AG04449 (cell line): ENCODE measurements at regions not wholly inside any gene's neighbourhood (a gene's known extent, or its start where the extent isn't known, plus 50 kb on each side); places are given as distances from the start of the nearest gene placed in this dataset.
"Not testable (repeated sequence)": the region's sequence is repeated elsewhere in the genome, so short reads cannot be mapped to it uniquely, and the experiment has no call there.

Experiments used
- CTCF ChIA-PET: fragments of 350-600 bp; formaldehyde crosslinking; extraction: SDS; loops from one replicate; lab custom pipeline; 2021; ENCODE audit warnings: antibody characterized with exemption; lab: Yijun Ruan, JAX
- POLR2A ChIA-PET: fragments of 400-600, 350-600 bp; formaldehyde crosslinking; extraction: SDS; loops from one replicate; lab custom pipeline; 2020; ENCODE audit warnings: antibody characterized with exemption, inconsistent platforms; lab: Yijun Ruan, JAX
- DNase-seq: peaks from one replicate; pipeline ENCODE4 v3.0.0-alpha.2; 2010; ENCODE audit warnings: low read depth, low spot score
- H3K4me3 ChIP-seq: 2 replicates; pipeline ENCODE4 v1.5.1; 2011; ENCODE audit warnings: low read depth, mild to moderate bottlenecking, control low read depth, low read length
- CTCF ChIP-seq: IDR thresholded peaks from one replicate; pipeline ENCODE4 v1.5.1; 2011; ENCODE audit warnings: mild to moderate bottlenecking, moderate library complexity, low read length, control low read depth, inconsistent platforms; ENCODE audit not compliant: insufficient read depth; ENCODE audit errors: missing control alignments

DNA sequence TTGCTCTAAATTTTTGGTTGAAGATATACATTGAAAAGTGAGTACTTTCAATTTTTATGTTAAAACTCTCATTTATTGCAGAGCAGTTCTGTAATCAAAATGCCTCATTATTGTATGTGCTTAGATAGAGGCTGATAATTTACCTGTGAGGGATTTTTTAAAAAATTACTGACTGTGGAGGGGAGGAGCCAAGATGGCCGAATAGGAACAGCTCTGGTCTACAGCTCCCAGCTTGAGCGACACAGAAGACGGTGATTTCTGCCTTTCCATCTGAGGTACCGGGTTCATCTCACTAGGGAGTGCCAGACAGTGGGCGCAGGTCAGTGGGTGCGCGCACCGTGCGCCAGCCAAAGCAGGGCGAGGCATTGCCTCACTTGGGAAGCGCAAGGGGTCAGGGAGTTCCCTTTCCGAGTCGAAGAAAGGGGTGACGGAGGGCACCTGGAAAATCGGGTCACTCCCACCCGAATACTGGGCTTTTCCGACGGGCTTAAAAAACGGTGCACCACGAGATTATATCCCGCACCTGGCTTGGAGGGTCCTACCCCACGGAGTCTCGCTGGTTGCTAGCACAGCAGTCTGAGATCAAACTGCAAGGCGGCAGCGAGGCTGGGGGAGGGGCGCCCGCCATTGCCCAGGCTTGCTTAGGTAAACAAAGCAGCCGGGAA is 89.4 kb downstream of the DDX11 start:
- CTCF ChIA-PET, POLR2A ChIA-PET, H3K4me3 ChIP-seq, DNase-seq: not testable (repeated sequence)

- CTCF ChIA-PET, POLR2A ChIA-PET, H3K4me3 ChIP-seq, DNase-seq: not testable (repeated sequence)
Observed at GRCh38 chr12:31174293-31174692, 100.6 kb downstream of the DDX11 start.

GRCh38 chr12:31177514-31177913 is 103.9 kb downstream of the DDX11 start:
- POLR2A ChIA-PET, DNase-seq, CTCF ChIA-PET, H3K4me3 ChIP-seq: not testable (repeated sequence)

- DNase-seq, POLR2A ChIA-PET, H3K4me3 ChIP-seq, CTCF ChIA-PET: not testable (repeated sequence)
Observed at GRCh38 chr12:31178875-31179274, 105.2 kb downstream of the DDX11 start.

DNA sequence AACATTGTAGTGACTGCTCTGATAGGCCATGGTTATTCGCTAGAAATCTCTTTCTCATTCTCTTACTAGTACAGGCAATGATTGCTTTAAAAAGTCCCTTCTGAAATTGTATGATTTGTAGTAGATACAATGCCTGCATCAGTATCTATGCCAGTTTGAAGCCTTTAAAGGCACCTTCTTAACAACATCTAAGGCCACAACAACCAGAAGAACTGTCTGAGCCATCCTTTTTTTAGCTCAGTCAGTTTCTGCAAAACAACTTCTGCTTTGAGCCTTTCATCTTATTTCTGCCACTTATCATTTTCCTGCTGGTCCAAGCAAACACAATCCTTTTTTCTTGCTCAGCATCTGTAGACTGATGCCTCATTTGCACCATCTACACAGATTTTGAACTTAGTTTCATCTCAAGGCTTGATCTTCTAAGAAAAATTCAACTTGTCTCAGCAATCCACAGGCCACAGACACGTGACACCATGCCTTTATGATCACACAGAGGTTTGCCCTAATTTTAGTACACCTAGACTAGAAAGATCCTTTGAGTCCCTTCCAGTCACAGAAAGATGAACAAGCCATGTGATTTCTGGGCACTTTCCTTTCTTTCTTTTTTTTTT is 106.1 kb downstream of the DDX11 start:
- POLR2A ChIA-PET, CTCF ChIA-PET, H3K4me3 ChIP-seq, DNase-seq: not testable (repeated sequence)

GRCh38 chr12:31182571-31182970 is 108.9 kb downstream of the DDX11 start:
- POLR2A ChIA-PET, CTCF ChIA-PET, H3K4me3 ChIP-seq, DNase-seq: not testable (repeated sequence)

DNA sequence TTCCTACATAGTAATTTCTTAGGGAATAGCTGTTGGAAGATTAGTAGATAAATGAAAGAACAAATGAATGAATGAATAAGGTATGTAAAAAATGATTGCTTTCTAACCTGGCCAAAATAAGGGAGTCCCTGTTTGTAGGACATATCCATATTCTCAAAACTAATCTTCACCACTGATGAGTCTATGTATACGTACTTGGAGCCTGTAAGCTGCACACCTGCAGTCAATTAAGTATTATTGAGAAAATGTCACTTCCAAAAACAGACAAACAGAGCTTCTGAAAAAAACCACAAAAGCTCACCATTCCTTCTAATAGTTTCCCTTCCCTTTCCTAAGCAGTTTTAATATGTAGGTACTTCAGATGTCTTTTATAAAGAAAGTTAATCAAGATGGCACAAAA is 109.4 kb downstream of the DDX11 start:
- CTCF ChIA-PET, H3K4me3 ChIP-seq, DNase-seq, POLR2A ChIA-PET: not testable (repeated sequence)

DNA sequence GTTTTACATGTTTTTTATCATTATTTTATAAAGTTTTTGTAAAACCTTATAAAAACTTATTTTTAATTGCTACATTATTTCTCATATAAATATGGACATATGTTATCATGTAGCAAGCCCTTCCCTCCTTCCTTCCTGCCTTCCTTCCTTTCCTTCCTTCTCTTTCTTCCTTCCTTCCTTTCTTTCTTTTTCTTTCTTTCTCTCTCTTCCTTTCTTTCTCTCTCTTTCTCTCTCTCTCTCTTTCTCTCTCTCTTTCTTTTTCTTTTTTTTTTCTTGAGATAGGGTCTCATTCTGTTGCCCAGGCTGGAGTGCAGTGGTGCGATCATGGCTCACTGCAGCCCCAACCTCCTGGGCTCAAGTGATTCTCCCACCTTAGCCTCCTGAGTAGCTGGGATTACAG is 110.2 kb downstream of the DDX11 start:
- DNase-seq, H3K4me3 ChIP-seq, POLR2A ChIA-PET, CTCF ChIA-PET: not testable (repeated sequence)

GRCh38 chr12:31184667-31185066 is 111.0 kb downstream of the DDX11 start:
- CTCF ChIA-PET, DNase-seq, POLR2A ChIA-PET, H3K4me3 ChIP-seq: not testable (repeated sequence)

- DNase-seq, CTCF ChIA-PET, POLR2A ChIA-PET: not testable (repeated sequence)
Observed at GRCh38 chr12:31192689-31193088, 119.0 kb downstream of the DDX11 start.

DNA sequence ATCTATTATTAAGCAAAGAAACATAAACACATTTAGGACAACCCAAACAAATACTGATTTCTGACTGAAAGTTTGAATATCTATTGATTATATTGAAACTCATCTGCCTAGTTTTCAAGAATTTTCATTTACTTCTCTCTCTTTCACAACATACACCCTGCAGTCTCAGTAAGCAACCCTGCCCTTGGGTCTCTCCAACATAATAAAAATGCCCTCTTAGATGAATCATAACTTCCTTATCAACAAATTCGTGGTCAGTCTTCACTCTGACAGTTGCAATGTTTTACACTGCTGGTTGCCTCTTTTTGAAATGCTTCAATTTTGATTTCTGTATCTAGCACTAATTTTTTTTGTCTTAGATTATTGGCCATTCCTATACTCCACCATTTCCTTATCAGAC is 122.0 kb downstream of the DDX11 start:
- POLR2A ChIA-PET, DNase-seq, CTCF ChIA-PET, H3K4me3 ChIP-seq: not testable (repeated sequence)

More at GRCh38 chr12:31192689-31193088, 119.0 kb downstream of the DDX11 start:
- not testable (repeated sequence) for H3K4me3 ChIP-seq

GRCh38 chr12:31199476-31199875 is 125.8 kb downstream of the DDX11 start:
- DNase-seq, CTCF ChIA-PET, POLR2A ChIA-PET, H3K4me3 ChIP-seq: not testable (repeated sequence)

GRCh38 chr12:31201382-31201781 is 124.6 kb downstream of the SINHCAF start:
- H3K4me3 ChIP-seq: no peak overlapping the region
- DNase-seq: no peak
- ChIA-PET CTCF (no interaction called here), POLR2A (no interaction called here)
- no peak for TF ChIP-seq CTCF
